ENCODE measurements at regions not wholly inside any gene's neighbourhood (a gene's known extent, or its start where the extent isn't known, plus 50 kb on each side); places are given as distances from the start of the nearest gene placed in this dataset.

DNA sequence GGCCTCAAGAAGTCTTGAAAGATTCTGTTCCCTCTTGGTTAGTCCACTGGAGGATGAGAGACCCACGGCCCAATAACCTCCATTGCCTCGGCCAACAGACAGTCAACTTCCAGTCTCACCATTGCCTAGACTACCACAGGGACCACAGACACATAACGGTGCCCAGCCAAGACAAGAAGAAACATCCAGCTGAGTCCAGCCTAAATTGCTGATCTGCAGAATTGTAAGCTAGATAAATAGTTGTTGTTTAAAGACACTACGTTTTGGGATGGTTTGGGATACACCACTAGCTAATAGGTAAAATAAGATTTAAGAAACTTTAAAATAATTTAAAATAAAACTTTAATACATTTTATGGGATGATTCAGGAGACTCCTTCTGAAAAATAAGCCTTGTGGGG is 324.7 kb upstream of the JAG1 start:
- Histone ChIP-seq H3K4me1 (peaks cover 0 to 9% (median 2%) of the 10 kb centered on the region in 4 donors), H3K36me3 (no peaks in the 10 kb centered on the region), H3K4me3 (no peak overlapping the region), H3K9me3 (no peaks in the 10 kb centered on the region), H3K27ac (replicated peaks in 1 of 4) (no peak overlapping the region), H3K27me3 (no peaks in the 10 kb centered on the region)
- intact Hi-C loops (cut with DNase I): no loop called here
- no peak for DNase-seq (ENCODE audit: extremely low spot score)
- TF ChIP-seq POLR2A (IDR thresholded peaks at IDR 0.05; ENCODE audit: low read depth) (no peak), EP300 (IDR thresholded peaks at IDR 0.05) (no peak), POLR2AphosphoS5 (IDR thresholded peaks at IDR 0.05) (no peak)
- TF ChIP-seq, protein P1, sequence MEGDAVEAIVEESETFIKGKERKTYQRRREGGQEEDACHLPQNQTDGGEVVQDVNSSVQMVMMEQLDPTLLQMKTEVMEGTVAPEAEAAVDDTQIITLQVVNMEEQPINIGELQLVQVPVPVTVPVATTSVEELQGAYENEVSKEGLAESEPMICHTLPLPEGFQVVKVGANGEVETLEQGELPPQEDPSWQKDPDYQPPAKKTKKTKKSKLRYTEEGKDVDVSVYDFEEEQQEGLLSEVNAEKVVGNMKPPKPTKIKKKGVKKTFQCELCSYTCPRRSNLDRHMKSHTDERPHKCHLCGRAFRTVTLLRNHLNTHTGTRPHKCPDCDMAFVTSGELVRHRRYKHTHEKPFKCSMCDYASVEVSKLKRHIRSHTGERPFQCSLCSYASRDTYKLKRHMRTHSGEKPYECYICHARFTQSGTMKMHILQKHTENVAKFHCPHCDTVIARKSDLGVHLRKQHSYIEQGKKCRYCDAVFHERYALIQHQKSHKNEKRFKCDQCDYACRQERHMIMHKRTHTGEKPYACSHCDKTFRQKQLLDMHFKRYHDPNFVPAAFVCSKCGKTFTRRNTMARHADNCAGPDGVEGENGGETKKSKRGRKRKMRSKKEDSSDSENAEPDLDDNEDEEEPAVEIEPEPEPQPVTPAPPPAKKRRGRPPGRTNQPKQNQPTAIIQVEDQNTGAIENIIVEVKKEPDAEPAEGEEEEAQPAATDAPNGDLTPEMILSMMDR (IDR thresholded peaks at IDR 0.05): no peak
- WGBS: 83% methylated on average over 4 of the region's 4 CpGs

DNA sequence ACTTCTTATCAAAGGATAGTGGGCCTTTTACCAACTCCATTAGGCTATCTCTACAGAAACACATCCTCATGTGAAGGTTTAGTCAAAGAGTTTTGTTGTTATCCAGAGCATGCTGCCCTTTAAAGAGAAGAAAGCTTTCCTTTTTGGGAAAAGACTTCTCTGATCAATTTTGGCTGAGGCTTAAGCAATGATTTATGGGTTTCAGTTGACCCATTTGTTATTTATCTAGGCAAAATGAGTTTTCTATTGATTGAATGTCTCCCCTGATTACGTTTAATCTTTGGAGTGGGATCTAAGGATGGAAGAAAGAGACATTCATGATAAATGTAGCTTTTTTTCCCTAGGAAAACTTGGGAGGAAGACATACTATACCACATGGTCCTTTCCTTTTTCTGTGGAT is 326.6 kb upstream of the JAG1 start:
- no peaks in the 10 kb centered on the region for H3K9me3 ChIP-seq
- no peak for TF ChIP-seq POLR2A (IDR thresholded peaks at IDR 0.05; ENCODE audit: low read depth)
- TF ChIP-seq EP300 (IDR thresholded peaks at IDR 0.05): no peak
- TF ChIP-seq POLR2AphosphoS5 (IDR thresholded peaks at IDR 0.05): no peak
- TF ChIP-seq, protein P1 (IDR thresholded peaks at IDR 0.05): no peak
- H3K4me3 ChIP-seq: no peak overlapping the region
- no peaks in the 10 kb centered on the region for H3K27me3 ChIP-seq
- peaks cover 0 to 9% (median 2%) of the 10 kb centered on the region in 4 donors for H3K4me1 ChIP-seq
- no peak for DNase-seq (ENCODE audit: extremely low spot score)
- H3K36me3 ChIP-seq: no peaks in the 10 kb centered on the region
- intact Hi-C loops (cut with DNase I): no loop called here
- WGBS: 56% methylated on average over 1 of the region's 1 CpG
- H3K27ac ChIP-seq (replicated peaks in 1 of 4): no peak overlapping the region

DNA sequence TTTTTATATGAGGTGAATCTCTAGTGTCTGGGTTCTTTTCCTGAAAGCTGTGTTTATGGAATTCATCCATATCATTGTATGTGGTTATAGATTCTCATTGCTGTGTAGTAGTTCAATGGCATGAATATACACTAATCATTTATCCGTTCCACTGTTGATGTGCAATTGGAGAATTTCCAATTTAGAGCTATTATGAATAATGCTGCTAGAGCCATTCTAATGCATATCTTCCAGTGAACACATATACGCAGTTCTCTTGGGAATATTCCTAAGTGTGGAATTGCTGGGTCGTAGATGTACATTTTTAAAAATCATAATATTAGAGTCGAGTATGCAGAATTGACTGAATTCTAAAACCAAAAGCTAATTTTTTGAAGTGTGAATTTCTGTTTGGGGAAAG is 327.5 kb upstream of the JAG1 start:
- Histone ChIP-seq H3K9me3 (no peaks in the 10 kb centered on the region), H3K36me3 (no peaks in the 10 kb centered on the region), H3K4me1 (peaks cover 0 to 9% (median 2%) of the 10 kb centered on the region in 4 donors), H3K4me3 (no peak overlapping the region), H3K27ac (replicated peaks in 1 of 4) (no peak overlapping the region), H3K27me3 (no peaks in the 10 kb centered on the region)
- intact Hi-C loops (cut with DNase I): no loop called here
- WGBS: 65% methylated on average over 4 of the region's 4 CpGs
- DNase-seq (ENCODE audit: extremely low spot score): no peak
- no peak for TF ChIP-seq EP300 (IDR thresholded peaks at IDR 0.05)
- TF ChIP-seq, protein P1 (IDR thresholded peaks at IDR 0.05): no peak
- no peak for TF ChIP-seq POLR2AphosphoS5 (IDR thresholded peaks at IDR 0.05)
- TF ChIP-seq POLR2A (IDR thresholded peaks at IDR 0.05; ENCODE audit: low read depth): no peak

DNA sequence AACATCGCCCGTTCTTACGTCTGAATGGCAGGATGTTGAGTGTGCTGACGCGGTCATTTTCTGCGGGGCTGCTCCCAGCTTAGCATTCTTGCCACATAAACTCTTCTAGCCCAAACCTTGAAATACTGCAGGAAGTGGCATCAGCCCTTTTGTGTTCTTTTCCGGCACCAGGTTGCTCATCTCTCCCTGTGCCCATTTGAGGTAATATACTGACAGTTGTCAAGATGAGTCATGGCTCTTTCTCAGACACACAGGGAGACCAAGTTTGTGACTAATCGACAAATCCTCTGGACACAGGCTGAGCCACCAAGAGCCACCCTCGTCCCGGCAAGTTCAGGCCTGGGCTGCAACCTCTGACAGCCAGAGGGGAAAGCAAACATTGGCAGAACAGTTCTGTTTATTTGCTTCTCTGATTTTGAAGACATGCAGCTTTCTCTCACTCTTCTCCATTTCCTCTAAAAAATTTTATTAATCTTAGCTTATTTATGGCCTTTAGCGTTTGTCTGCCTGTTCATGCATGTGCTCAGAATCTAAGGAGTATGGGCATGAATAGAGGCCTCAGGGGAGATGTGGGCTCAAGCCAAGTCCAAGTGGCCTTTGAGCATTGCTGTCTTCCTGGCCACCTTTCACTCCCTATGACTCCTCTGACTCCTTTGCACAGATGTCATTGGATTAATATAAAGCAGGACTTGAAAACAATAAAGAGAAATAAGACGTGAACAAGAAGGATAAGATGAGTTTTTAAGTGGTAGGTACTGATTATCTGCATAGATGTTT is 328.2 kb upstream of the JAG1 start:
- WGBS: 66% methylated on average over 12 of the region's 12 CpGs

More for the DNA sequence above, 328.2 kb upstream of the JAG1 start:
- Histone ChIP-seq H3K27me3 (no peaks in the 10 kb centered on the region), H3K4me3 (no peak overlapping the region), H3K4me1 (peaks cover 0 to 9% (median 2%) of the 10 kb centered on the region in 4 donors), H3K27ac (replicated peaks in 1 of 4) (no peak overlapping the region), H3K36me3 (no peaks in the 10 kb centered on the region), H3K9me3 (peaks cover 0 to 3% (median 0%) of the 10 kb centered on the region in 4 donors)
- intact Hi-C loops (cut with DNase I): no loop called here
- DNase-seq (ENCODE audit: extremely low spot score): no peak
- TF ChIP-seq POLR2A (IDR thresholded peaks at IDR 0.05; ENCODE audit: low read depth) (no peak), EP300 (IDR thresholded peaks at IDR 0.05) (no peak), POLR2AphosphoS5 (IDR thresholded peaks at IDR 0.05) (no peak)
- TF ChIP-seq, protein P1 (IDR thresholded peaks at IDR 0.05): no peak
